ENCODE measurements at regions not wholly inside any gene's neighbourhood (a gene's known extent, or its start where the extent isn't known, plus 50 kb on each side); places are given as distances from the start of the nearest gene placed in this dataset.

DNA sequence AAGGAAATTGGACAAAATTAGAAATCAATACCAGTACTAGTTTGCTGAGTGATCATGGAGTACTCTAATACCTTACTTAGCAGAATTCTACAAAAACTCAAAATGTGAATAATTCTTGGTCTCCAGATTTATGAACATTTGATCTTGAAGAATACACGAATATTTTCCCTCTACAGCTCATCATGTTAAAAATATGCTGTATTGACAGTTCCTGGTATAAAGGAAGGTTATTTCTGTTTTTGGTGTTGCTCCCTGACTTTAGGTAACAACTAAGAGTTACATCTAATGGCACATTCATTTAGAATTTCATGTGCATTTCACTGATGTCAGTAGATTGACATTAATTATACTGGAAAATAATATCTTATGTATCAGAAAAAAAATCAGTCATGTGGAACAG, 479.2 kb upstream of the PKDCC start:
- Histone ChIP-seq H3K9me3 (no peaks in the 10 kb centered on the region), H3K27ac (no peak overlapping the region), H3K4me3 (no peak overlapping the region), H3K36me3 (no peaks in the 10 kb centered on the region), H3K27me3 (no peaks in the 10 kb centered on the region), H3K4me1 (ENCODE audit: insufficient read depth) (peaks cover 3% of the 10 kb centered on the region)
- TF ChIP-seq POLR2A (IDR thresholded peaks at IDR 0.05) (no peak), EP300 (IDR thresholded peaks at IDR 0.05) (no peak), CTCF (IDR thresholded peaks at IDR 0.05) (no peak)
- DNase-seq = no peak
- intact Hi-C loops (cut with DNase I) = no loop called here
- WGBS, 3 donors = 86 to 92% (median 91%) methylated on average over 1 of the region's 1 CpG

DNA sequence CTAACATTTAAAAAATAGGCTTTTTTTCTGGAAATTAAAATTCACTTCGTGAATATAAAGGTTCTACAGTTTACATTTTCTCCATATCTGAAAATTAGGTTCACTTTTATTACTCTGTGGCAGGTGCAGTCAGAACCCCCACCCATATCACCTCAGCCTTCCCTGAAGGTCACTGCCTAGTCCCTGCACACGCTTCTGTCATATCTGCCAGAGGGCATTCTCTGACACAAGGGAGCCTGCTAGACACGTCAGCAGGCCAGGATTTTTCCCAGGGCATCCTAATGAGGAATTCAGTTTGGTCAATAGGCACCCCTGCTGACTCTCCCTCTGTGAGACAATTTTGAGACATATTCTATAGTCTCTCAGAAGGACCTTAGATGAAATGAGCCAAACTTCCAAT, 475.7 kb upstream of the PKDCC start:
- WGBS, 3 donors = 52 to 77% (median 71%) methylated on average over 3 of the region's 3 CpGs

DNA sequence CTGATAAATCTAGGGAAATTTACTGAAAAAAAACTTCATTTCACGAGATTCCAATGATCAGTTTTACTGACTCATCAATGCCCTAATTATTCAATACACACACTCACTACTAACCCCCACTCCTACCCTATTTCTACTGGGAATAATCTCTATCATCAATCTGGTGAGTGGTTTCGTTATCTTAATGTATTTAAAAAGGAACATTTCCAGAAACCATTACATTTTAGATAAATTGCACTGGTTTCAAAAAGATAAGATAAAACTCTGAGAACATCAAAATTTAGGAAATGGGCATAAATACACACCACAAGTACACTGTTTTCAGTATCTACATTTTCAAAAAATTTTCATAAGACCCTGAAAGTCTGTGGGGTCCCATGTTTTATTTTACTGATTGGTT, 471.4 kb upstream of the PKDCC start:
- Histone ChIP-seq H3K4me1 (ENCODE audit: insufficient read depth) (peaks cover 6% of the 10 kb centered on the region), H3K9me3 (no peaks in the 10 kb centered on the region), H3K27me3 (no peaks in the 10 kb centered on the region), H3K4me3 (no peak overlapping the region), H3K27ac (no peak overlapping the region), H3K36me3 (no peaks in the 10 kb centered on the region)
- intact Hi-C loops (cut with DNase I) = no loop called here
- no peak for DNase-seq
- no peak for TF ChIP-seq CTCF (IDR thresholded peaks at IDR 0.05)
- no peak for TF ChIP-seq EP300 (IDR thresholded peaks at IDR 0.05)
- TF ChIP-seq POLR2A (IDR thresholded peaks at IDR 0.05) = no peak
- 87 to 96% (median 93%) methylated on average over 2 of the region's 2 CpGs for WGBS, 3 donors

More for the DNA sequence above, 475.7 kb upstream of the PKDCC start:
- H3K4me3 ChIP-seq = no peak overlapping the region
- no peaks in the 10 kb centered on the region for H3K9me3 ChIP-seq
- TF ChIP-seq POLR2A (IDR thresholded peaks at IDR 0.05) (no peak), EP300 (IDR thresholded peaks at IDR 0.05) (no peak), CTCF (IDR thresholded peaks at IDR 0.05) (no peak)
- H3K27ac ChIP-seq = no peak overlapping the region
- no peaks in the 10 kb centered on the region for H3K36me3 ChIP-seq
- no peaks in the 10 kb centered on the region for H3K27me3 ChIP-seq
- peaks cover 3% of the 10 kb centered on the region for H3K4me1 ChIP-seq (ENCODE audit: insufficient read depth)
- intact Hi-C loops (cut with DNase I) = no loop called here
- no peak for DNase-seq

DNA sequence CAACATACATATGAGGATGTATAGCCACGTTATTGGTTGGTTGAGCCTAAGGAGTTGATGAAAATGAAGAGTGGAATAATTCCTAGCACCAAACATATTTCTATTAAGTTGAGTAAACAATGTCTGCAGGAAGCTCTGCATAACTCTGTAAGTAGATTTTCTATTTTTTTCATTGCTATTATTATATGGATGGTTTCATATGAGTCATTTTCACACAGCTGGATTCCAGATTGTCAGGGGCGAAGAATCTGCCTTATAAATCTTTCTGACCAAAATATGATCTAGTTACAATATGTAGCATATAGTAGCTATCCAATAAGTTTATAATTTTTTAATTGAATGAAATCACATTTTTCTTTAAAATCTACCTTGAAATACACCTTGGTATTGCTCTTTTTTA, 468.0 kb upstream of the PKDCC start:
- H3K27me3 ChIP-seq = no peaks in the 10 kb centered on the region
- WGBS, 3 donors = 68 to 85% (median 84%) methylated on average over 2 of the region's 2 CpGs
- no peak overlapping the region for H3K4me3 ChIP-seq
- H3K36me3 ChIP-seq = no peaks in the 10 kb centered on the region
- H3K27ac ChIP-seq = no peak overlapping the region
- intact Hi-C loops (cut with DNase I) = no loop called here
- H3K9me3 ChIP-seq = no peaks in the 10 kb centered on the region
- no peak for DNase-seq
- TF ChIP-seq POLR2A (IDR thresholded peaks at IDR 0.05) (no peak), EP300 (IDR thresholded peaks at IDR 0.05) (no peak), CTCF (IDR thresholded peaks at IDR 0.05) (no peak)
- peaks cover 3% of the 10 kb centered on the region for H3K4me1 ChIP-seq (ENCODE audit: insufficient read depth)

- H3K27me3 ChIP-seq = no peaks in the 10 kb centered on the region
- no peaks in the 10 kb centered on the region for H3K9me3 ChIP-seq
- WGBS, 3 donors = 21 to 36% (median 26%) methylated on average over 4 of the region's 4 CpGs
- no peak overlapping the region for H3K27ac ChIP-seq
- DNase-seq = no peak
- intact Hi-C loops (cut with DNase I) = no loop called here
- H3K36me3 ChIP-seq = no peaks in the 10 kb centered on the region
- TF ChIP-seq POLR2A (IDR thresholded peaks at IDR 0.05) = no peak
- no peak for TF ChIP-seq EP300 (IDR thresholded peaks at IDR 0.05)
- no peak for TF ChIP-seq CTCF (IDR thresholded peaks at IDR 0.05)
- H3K4me1 ChIP-seq (ENCODE audit: insufficient read depth) = peaks cover 3% of the 10 kb centered on the region
- no peak overlapping the region for H3K4me3 ChIP-seq
Measured at GRCh38 chr2:41580806-41581205, 467.0 kb upstream of the PKDCC start.
